ENCODE measurements at regions not wholly inside any gene's neighbourhood (a gene's known extent, or its start where the extent isn't known, plus 50 kb on each side); places are given as distances from the start of the nearest gene placed in this dataset.
"Not testable (repeated sequence)": the region's sequence is repeated elsewhere in the genome, so short reads cannot be mapped to it uniquely, and the experiment has no call there.

GRCh38 chr9:63912451-63912850 lies 1372.6 kb downstream of the FOXD4L5 start:
- H3K4me2 ChIP-seq (ENCODE audit: insufficient read depth, low read length); H3K36me3 ChIP-seq (ENCODE audit: insufficient read depth, low read length); H3K27ac ChIP-seq (ENCODE audit: low read depth, low read length); H3K9me3 ChIP-seq (ENCODE audit: low read depth, low read length); H3K27me3 ChIP-seq (ENCODE audit: insufficient read depth, low read length); H2AFZ ChIP-seq (ENCODE audit: low read length); H3K79me2 ChIP-seq (ENCODE audit: insufficient read depth, low read length); H4K20me1 ChIP-seq (ENCODE audit: insufficient read depth, low read length); DNase-seq (ENCODE audit: insufficient read length, low spot score, missing footprints); H3K4me1 ChIP-seq (ENCODE audit: insufficient read depth, low read length); H3K4me3 ChIP-seq (ENCODE audit: insufficient read depth, low read length): not testable (repeated sequence)

GRCh38 chr9:63909076-63909475 lies 1375.9 kb downstream of the FOXD4L5 start:
- H3K4me2 ChIP-seq (ENCODE audit: insufficient read depth, low read length); H3K79me2 ChIP-seq (ENCODE audit: insufficient read depth, low read length); H3K27me3 ChIP-seq (ENCODE audit: insufficient read depth, low read length); H3K4me1 ChIP-seq (ENCODE audit: insufficient read depth, low read length); H2AFZ ChIP-seq (ENCODE audit: low read length); H3K27ac ChIP-seq (ENCODE audit: low read depth, low read length); H4K20me1 ChIP-seq (ENCODE audit: insufficient read depth, low read length); DNase-seq (ENCODE audit: insufficient read length, low spot score, missing footprints); H3K9me3 ChIP-seq (ENCODE audit: low read depth, low read length); H3K4me3 ChIP-seq (ENCODE audit: insufficient read depth, low read length); H3K36me3 ChIP-seq (ENCODE audit: insufficient read depth, low read length): not testable (repeated sequence)

GRCh38 chr9:63899637-63900190 lies 1385.3 kb downstream of the FOXD4L5 start:
- H3K4me3 ChIP-seq (ENCODE audit: insufficient read depth, low read length); H3K4me2 ChIP-seq (ENCODE audit: insufficient read depth, low read length); H3K27ac ChIP-seq (ENCODE audit: low read depth, low read length): not testable (repeated sequence)

GRCh38 chr9:63881386-63881785 lies 1403.6 kb downstream of the FOXD4L5 start:
- not testable (repeated sequence) for H3K9me3 ChIP-seq (ENCODE audit: low read depth, low read length); H3K36me3 ChIP-seq (ENCODE audit: insufficient read depth, low read length); H3K79me2 ChIP-seq (ENCODE audit: insufficient read depth, low read length); H3K4me2 ChIP-seq (ENCODE audit: insufficient read depth, low read length); H3K27ac ChIP-seq (ENCODE audit: low read depth, low read length); H4K20me1 ChIP-seq (ENCODE audit: insufficient read depth, low read length); DNase-seq (ENCODE audit: insufficient read length, low spot score, missing footprints); H3K27me3 ChIP-seq (ENCODE audit: insufficient read depth, low read length); H3K4me3 ChIP-seq (ENCODE audit: insufficient read depth, low read length); H3K4me1 ChIP-seq (ENCODE audit: insufficient read depth, low read length); H2AFZ ChIP-seq (ENCODE audit: low read length)

More at GRCh38 chr9:63899637-63900190, 1385.3 kb downstream of the FOXD4L5 start:
- not testable (repeated sequence) for H3K9me3 ChIP-seq (ENCODE audit: low read depth, low read length); H3K4me1 ChIP-seq (ENCODE audit: insufficient read depth, low read length); H3K27me3 ChIP-seq (ENCODE audit: insufficient read depth, low read length); H3K79me2 ChIP-seq (ENCODE audit: insufficient read depth, low read length); H2AFZ ChIP-seq (ENCODE audit: low read length); DNase-seq (ENCODE audit: insufficient read length, low spot score, missing footprints); H3K36me3 ChIP-seq (ENCODE audit: insufficient read depth, low read length); H4K20me1 ChIP-seq (ENCODE audit: insufficient read depth, low read length)

GRCh38 chr9:63876380-63876779 lies 1408.6 kb downstream of the FOXD4L5 start:
- not testable (repeated sequence) for H3K4me2 ChIP-seq (ENCODE audit: insufficient read depth, low read length); H3K36me3 ChIP-seq (ENCODE audit: insufficient read depth, low read length); H4K20me1 ChIP-seq (ENCODE audit: insufficient read depth, low read length); H3K79me2 ChIP-seq (ENCODE audit: insufficient read depth, low read length); DNase-seq (ENCODE audit: insufficient read length, low spot score, missing footprints); H3K27me3 ChIP-seq (ENCODE audit: insufficient read depth, low read length); H3K9me3 ChIP-seq (ENCODE audit: low read depth, low read length); H3K27ac ChIP-seq (ENCODE audit: low read depth, low read length); H2AFZ ChIP-seq (ENCODE audit: low read length); H3K4me3 ChIP-seq (ENCODE audit: insufficient read depth, low read length); H3K4me1 ChIP-seq (ENCODE audit: insufficient read depth, low read length)

GRCh38 chr9:63859475-63860215 lies 1425.4 kb downstream of the FOXD4L5 start:
- H3K4me2 ChIP-seq (ENCODE audit: insufficient read depth, low read length) = no peak overlapping the region
- H3K4me1 ChIP-seq (ENCODE audit: insufficient read depth, low read length) = no peaks in the 10 kb centered on the region
- peak; percentile 9 for DNase-seq (ENCODE audit: insufficient read length, low spot score, missing footprints)
- no peak overlapping the region for H3K27ac ChIP-seq (ENCODE audit: low read depth, low read length)
- H4K20me1 ChIP-seq (ENCODE audit: insufficient read depth, low read length) = no peaks in the 10 kb centered on the region
- peak overlapping the region; percentile 49 for H3K4me3 ChIP-seq (ENCODE audit: insufficient read depth, low read length)
- no peaks in the 10 kb centered on the region for H3K27me3 ChIP-seq (ENCODE audit: insufficient read depth, low read length)
- H3K9me3 ChIP-seq (ENCODE audit: low read depth, low read length) = no peaks in the 10 kb centered on the region
- TF ChIP-seq CTCF (IDR thresholded peaks at IDR 0.05; ENCODE audit: extremely low read depth, low read depth, low read length) = no peak
- no peaks in the 10 kb centered on the region for H3K36me3 ChIP-seq (ENCODE audit: insufficient read depth, low read length)
- H2AFZ ChIP-seq (ENCODE audit: low read length) = no peak overlapping the region
- H3K79me2 ChIP-seq (ENCODE audit: insufficient read depth, low read length) = no peaks in the 10 kb centered on the region

- not testable (repeated sequence) for DNase-seq (ENCODE audit: insufficient read length, low spot score, missing footprints); H4K20me1 ChIP-seq (ENCODE audit: insufficient read depth, low read length); H3K36me3 ChIP-seq (ENCODE audit: insufficient read depth, low read length); H3K27ac ChIP-seq (ENCODE audit: low read depth, low read length); H3K4me2 ChIP-seq (ENCODE audit: insufficient read depth, low read length); H3K9me3 ChIP-seq (ENCODE audit: low read depth, low read length); H3K27me3 ChIP-seq (ENCODE audit: insufficient read depth, low read length); H3K79me2 ChIP-seq (ENCODE audit: insufficient read depth, low read length); H2AFZ ChIP-seq (ENCODE audit: low read length); H3K4me1 ChIP-seq (ENCODE audit: insufficient read depth, low read length)
- peak overlapping the region; percentile 49 for H3K4me3 ChIP-seq (ENCODE audit: insufficient read depth, low read length)
These were observed 1425.9 kb downstream of the FOXD4L5 start for GRCh38 chr9:63859090-63859474.

GRCh38 chr9:63853140-63853751 lies 1431.8 kb downstream of the FOXD4L5 start:
- H4K20me1 ChIP-seq (ENCODE audit: insufficient read depth, low read length); H3K27me3 ChIP-seq (ENCODE audit: insufficient read depth, low read length); H2AFZ ChIP-seq (ENCODE audit: low read length); H3K4me2 ChIP-seq (ENCODE audit: insufficient read depth, low read length); H3K36me3 ChIP-seq (ENCODE audit: insufficient read depth, low read length); DNase-seq (ENCODE audit: insufficient read length, low spot score, missing footprints); H3K79me2 ChIP-seq (ENCODE audit: insufficient read depth, low read length); H3K4me3 ChIP-seq (ENCODE audit: insufficient read depth, low read length); H3K4me1 ChIP-seq (ENCODE audit: insufficient read depth, low read length); H3K9me3 ChIP-seq (ENCODE audit: low read depth, low read length); H3K27ac ChIP-seq (ENCODE audit: low read depth, low read length): not testable (repeated sequence)

Measured in osteoblast (primary cell).